NCI-H2107 treated with DMSO at 0.1 percent for 48 hours (cell line): ENCODE measurements at regions not wholly inside any gene's neighbourhood (a gene's known extent, or its start where the extent isn't known, plus 50 kb on each side); places are given as distances from the start of the nearest gene placed in this dataset.

Experiments used
- DNase-seq: peaks from one replicate; lab custom pipeline; 2025; ENCODE audit not compliant: unreplicated experiment; lab: John Stamatoyannopoulos, UW

- no peak for DNase-seq
Observed at GRCh38 chr5:107218457-107219193, 452.1 kb downstream of the EFNA5 start.

DNA sequence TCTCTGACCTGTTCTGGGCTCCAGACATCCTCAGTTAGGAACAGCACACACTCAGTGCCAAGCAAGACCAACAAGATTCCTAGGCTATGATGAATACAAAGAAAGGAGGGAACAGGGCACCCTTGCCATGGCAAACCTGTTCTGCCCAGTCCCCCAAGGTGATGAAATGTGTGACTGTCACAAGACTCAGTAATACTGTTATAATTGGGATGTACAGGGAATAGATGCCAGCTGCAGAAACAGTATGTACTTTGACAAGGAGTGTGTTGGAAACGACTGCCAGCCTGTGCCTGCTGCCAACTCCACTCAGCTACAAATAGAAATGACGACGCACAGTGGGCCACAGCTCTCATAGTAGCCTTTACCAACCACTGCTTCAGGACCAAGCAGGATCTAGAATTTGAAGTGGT is 453.0 kb downstream of the EFNA5 start:
- DNase-seq = no peak

- DNase-seq = no peak
Observed at GRCh38 chr5:107216587-107216986, 454.1 kb downstream of the EFNA5 start.

GRCh38 chr5:107215611-107216010 is 455.1 kb downstream of the EFNA5 start:
- no peak for DNase-seq

- DNase-seq = no peak
Observed at GRCh38 chr5:107213025-107213424, 457.7 kb downstream of the EFNA5 start.

DNA sequence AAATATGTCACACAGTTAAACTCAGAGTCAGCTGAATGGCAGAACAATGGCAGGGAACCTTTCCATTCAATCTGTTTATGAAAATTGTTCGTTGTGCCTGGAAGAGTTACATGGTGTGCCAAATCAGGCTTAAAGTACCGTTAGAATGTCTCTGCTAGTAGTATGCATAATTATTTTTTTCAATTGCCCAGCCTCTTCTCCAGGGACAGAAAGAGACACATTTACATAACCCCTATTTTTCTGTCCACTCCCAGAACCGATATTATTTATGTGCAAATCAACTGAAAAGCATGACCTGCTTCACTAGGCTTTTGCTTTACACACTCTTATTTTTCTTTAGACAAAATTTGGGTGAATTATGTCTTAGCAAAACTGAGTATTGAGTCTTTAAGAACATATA is 459.1 kb downstream of the EFNA5 start:
- no peak for DNase-seq

DNA sequence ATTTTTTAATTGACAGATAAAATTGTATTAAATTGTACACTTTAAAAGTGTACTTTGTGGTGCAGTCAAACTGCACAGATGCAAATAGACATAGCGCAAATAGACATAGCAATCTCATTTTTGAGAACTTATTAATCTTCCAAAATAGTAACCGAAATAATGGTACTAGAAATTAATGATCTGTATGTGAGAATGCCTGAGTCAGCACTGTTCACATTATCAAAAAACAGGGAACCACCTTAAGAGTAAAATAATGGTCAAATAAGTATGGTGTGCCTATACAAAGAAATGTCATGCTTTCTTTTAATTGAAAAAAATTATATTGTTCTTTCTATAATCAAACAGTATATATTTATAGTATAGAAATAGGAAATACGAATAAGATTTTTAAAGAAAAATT is 461.9 kb downstream of the EFNA5 start:
- no peak for DNase-seq

GRCh38 chr5:107204413-107204812 is 466.3 kb downstream of the EFNA5 start:
- DNase-seq = no peak

GRCh38 chr5:107203243-107203642 is 467.5 kb downstream of the EFNA5 start:
- peak; percentile 13 for DNase-seq

- DNase-seq = no peak
Observed at GRCh38 chr5:107199756-107200155, 471.0 kb downstream of the EFNA5 start.

DNA sequence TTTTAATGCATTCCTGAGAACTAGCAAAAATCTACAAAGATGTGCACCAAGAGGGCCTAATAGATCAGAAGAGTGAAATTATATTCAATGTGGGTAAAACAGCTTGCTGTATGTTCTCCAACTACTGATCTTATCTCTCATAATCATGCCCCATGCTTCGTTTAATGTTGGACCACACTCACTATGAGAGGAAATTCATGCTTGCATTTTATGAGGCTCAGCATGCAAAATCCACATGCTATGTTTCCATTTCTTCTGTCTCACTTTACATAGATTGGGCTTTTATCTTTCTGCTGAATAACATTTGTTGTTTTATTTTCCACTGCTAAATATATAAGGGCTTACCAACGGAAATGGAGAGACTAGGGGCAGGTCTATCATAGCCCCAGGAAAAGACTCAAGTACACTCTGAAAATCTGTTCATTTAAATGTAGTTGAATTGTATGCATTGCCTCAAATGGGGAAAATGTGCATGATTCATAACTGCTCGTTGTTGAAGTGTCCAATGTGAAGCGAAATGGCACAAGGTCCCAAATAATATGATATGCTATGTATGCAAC is 474.2 kb downstream of the EFNA5 start:
- no peak for DNase-seq

DNA sequence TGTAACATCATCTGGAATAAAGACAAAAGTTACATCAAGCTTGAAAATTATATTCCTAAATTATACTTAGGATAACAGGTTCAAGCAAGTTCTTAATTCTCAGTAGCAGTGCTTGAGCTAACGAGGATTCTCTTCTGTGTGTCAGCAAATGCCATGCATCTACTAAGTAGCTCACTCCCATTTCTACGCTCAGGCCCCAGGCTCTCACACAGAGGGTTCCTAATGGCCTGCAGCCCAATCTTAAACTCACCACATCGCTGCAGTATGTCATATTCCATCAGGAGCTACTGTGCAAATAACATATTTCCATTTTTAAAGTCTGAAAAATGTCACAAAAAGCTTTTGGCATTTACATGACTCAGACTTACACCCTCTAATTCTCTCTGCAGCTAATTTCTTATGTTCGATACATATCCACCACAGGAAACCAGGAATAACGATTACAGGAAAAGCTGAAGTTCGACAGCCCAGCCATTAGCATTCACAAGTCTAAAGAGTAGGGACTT is 474.8 kb downstream of the EFNA5 start:
- no peak for DNase-seq

- no peak for DNase-seq
Observed at GRCh38 chr5:107184871-107185270, 485.9 kb downstream of the EFNA5 start.

DNA sequence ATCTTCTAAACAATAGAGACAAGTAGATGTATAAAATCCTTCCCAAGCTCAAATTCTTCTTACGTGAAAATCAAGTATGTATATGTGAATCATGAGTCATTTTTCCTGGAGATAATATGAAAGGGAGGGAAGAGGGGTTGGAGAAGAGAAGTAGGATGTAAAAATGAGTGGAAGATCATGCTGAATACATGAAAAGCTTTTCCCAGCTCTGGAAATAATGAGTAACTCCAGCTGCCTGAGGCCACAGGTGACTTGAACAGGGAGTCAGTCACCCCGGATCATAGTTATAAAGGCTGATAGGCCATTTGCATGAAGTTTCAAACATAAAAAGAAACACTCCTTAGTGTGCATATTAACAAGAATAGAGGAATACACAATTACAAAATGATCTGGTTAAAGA is 486.7 kb downstream of the EFNA5 start:
- DNase-seq = no peak

DNA sequence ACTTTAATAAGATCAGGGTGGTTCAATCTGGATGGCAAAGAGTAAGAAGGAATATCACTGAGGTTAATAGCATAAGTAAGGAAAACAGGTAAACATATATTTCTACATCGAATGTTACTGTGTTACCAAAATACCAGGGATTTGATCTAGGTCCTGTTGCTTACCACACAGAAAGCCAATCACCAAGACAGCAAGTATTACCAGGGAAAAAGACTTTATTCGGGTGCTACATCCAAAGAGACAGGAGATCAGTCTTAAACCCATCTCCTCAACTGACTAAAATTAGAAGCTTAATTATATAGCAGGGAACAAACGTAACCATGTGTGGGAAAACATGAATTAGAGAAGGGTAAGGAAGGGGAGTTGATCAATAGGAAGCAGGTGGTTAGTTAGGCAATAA is 500.1 kb downstream of the EFNA5 start:
- DNase-seq = no peak

GRCh38 chr5:107169867-107170266 is 500.9 kb downstream of the EFNA5 start:
- no peak for DNase-seq

DNA sequence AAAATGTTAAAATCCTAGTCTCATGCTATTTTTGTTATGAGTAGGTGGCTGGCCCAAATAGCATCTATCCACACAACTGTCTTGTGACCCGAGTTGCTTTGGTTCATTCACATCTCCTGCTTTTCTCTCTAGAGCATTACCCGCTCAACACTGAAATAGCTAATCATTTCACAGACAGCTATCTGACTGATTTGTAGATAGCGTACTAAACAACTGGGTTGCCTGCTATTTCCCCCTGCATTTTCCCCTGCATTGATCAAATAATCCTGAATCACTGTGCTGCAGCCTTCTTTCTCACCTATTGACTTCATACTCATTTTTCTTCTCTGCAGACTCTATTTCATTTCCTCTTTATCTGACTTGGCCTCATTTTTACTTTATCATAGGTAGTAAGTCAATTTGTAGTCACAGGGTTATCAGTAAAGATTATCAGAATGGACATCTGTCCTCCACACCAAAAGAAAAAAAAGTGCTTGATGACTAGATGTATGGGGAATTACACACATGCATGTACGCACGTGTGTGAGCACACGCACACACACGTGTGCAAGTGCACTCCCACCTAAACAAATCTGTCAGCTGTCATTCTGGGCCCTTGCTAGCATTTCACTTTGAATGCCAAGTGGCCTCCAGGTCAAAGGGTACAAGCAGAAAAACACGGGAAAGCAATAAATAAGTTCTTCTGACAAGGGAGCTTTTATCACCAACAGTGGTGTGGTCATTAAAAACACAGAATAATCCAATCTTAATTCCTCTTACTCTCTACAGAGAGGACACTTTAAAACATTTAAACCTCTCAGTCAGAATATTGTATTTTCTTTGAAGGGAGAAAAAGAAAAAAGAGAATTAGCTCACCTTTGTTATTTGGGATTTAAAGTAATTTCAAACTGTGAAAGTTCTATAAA is 501.6 kb downstream of the EFNA5 start:
- DNase-seq = no peak

DNA sequence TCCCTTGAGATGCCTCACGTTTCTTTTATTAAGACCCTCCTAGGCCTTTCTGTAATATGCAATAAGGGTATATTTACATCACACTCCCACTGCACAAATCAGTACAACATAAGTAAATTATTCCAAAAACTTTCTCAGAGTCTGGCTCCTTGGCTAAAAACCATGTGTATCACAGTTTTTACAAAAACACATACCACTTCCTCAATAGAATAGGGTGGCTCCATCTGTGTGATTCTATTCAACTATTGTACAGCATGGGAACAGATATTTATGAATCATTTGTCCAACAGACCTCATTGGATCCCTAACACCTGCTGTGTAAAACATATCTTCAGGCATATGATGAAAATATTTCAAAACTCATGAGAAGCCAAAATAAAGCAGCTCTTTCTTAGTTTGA is 502.7 kb downstream of the EFNA5 start:
- DNase-seq = no peak

- no peak for DNase-seq
Observed at GRCh38 chr5:107165296-107165695, 505.4 kb downstream of the EFNA5 start.

GRCh38 chr5:107157809-107158208 is 512.9 kb downstream of the EFNA5 start:
- no peak for DNase-seq

- no peak for DNase-seq
Observed at GRCh38 chr5:107155707-107156106, 515.0 kb downstream of the EFNA5 start.

DNA sequence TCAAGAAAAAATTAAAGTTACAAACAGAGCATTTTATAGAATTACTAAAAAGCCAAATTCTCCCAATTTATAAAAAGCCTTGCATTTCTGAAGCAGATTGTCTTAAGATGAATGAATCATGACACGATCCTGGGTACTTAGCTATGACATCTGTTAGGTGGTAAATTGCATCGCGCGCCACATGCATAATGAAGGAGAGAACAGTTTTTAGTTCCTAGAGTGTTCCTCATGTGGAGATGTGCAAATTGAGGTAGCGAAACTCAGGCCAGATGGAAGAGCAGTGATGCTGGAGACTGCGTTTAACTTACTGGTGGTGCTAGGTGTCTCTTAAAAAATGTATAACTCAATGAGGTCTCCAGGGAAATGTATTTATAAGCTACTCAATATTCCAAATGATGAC is 516.1 kb downstream of the EFNA5 start:
- DNase-seq = no peak
